B cell (primary cell): ENCODE measurements at regions not wholly inside any gene's neighbourhood (a gene's known extent, or its start where the extent isn't known, plus 50 kb on each side); places are given as distances from the start of the nearest gene placed in this dataset.

Source experiments
- ATAC-seq: fragments of 200-7000 bp; cut with Tn5 transposase; one replicate; pipeline ENCODE4 v1.10.0; 2021; ENCODE audit warnings: low read depth, mild to moderate bottlenecking, moderate number of reproducible peaks, moderate library complexity
- CTCF ChIA-PET: fragments of 350-600 bp; sonication (Branson Sonifier 250); formaldehyde crosslinking; loops from one replicate; lab custom pipeline; 2021; ENCODE audit warnings: antibody characterized with exemption, inconsistent platforms; lab: Charles Lee
- POLR2A ChIA-PET: fragments of 350-600 bp; sonication (Branson Sonifier 250); formaldehyde crosslinking; loops from one replicate; lab custom pipeline; 2021; ENCODE audit warnings: antibody characterized with exemption; lab: Charles Lee
- DNase-seq: peaks from one replicate; pipeline ENCODE4 v3.0.0; 2013
- H2AFZ ChIP-seq: 2 replicates; pipeline ENCODE4 v1.6.1; 2012; ENCODE audit warnings: mild to moderate bottlenecking, low read depth, low read length; ENCODE audit not compliant: insufficient read depth, poor library complexity, severe bottlenecking
- H3K27ac ChIP-seq, 2 donors: 1 replicate in 1 of 2; 2 replicates in 1 of 2; pipeline ENCODE4 v1.5.1; 2012 to 2013; ENCODE audit warnings: low read length in 2 of 2, mild to moderate bottlenecking in 2 of 2, moderate library complexity in 1 of 2
- H3K27me3 ChIP-seq, 4 experiments: fragments of 200-600 bp in 1 of 4; sonication (generic) in 1 of 4; replicated peaks in 1 of 4; 1 replicate in 2 of 4; 2 replicates in 2 of 4; pipeline versions ENCODE4 v1.6.1 to v1.7.0; 2013 to 2016; ENCODE audit warnings: low read length in 3 of 4, mild to moderate bottlenecking in 2 of 4, mixed read lengths in 1 of 4, moderate library complexity in 1 of 4; ENCODE audit not compliant: insufficient read depth in 4 of 4, control insufficient read depth in 3 of 4; ENCODE audit errors: control extremely low read depth in 1 of 4
- H3K36me3 ChIP-seq, 2 experiments: replicated peaks in 1 of 2; 1 replicate in 1 of 2; 2 replicates in 1 of 2; pipeline versions ENCODE4 v1.6.1 to v1.7.1; 2013; ENCODE audit warnings: low read length in 1 of 2; ENCODE audit not compliant: insufficient read depth in 2 of 2, control insufficient read depth in 1 of 2; ENCODE audit errors: control extremely low read depth in 1 of 2, extremely low read depth in 1 of 2
- H3K4me1 ChIP-seq, 2 donors: fragments of 200-600 bp in 1 of 2; sonication (generic) in 1 of 2; 1 replicate in 1 of 2; 2 replicates in 1 of 2; pipeline versions ENCODE4 v1.5.1 to v1.6.1; 2013 to 2017; ENCODE audit warnings: low read length in 2 of 2; ENCODE audit not compliant: control insufficient read depth in 2 of 2, insufficient read depth in 2 of 2
- H3K4me2 ChIP-seq: replicated peaks from 2 replicates; pipeline ENCODE3; 2012; ENCODE audit warnings: mild to moderate bottlenecking, low read depth, low read length; ENCODE audit not compliant: poor library complexity, severe bottlenecking
- H3K4me3 ChIP-seq, 5 experiments: fragments of 200-600 bp in 1 of 5; sonication (generic) in 1 of 5; 1 replicate in 3 of 5; 2 replicates in 2 of 5; pipeline versions ENCODE4 v1.5.1 to v1.7.0; 2011 to 2016; ENCODE audit warnings: low read length in 4 of 5, mild to moderate bottlenecking in 4 of 5, low read depth in 2 of 5, control low read depth in 1 of 5, moderate library complexity in 1 of 5; ENCODE audit not compliant: insufficient read depth in 1 of 5; ENCODE audit errors: control extremely low read depth in 1 of 5, extremely low read depth in 1 of 5
- H3K79me2 ChIP-seq: fragments of 200-600 bp; sonication (generic); one replicate; pipeline ENCODE4 v1.6.0; 2016; ENCODE audit warnings: low read length; ENCODE audit not compliant: control insufficient read depth, insufficient read depth
- H3K9ac ChIP-seq: fragments of 200-600 bp; sonication (generic); 2 replicates; pipeline ENCODE4 v1.6.1; 2017; ENCODE audit warnings: mild to moderate bottlenecking, low read length, moderate library complexity
- H3K9me3 ChIP-seq, 3 donors: one replicate each; pipeline versions ENCODE4 v1.6.1 to v1.7.1; 2013; ENCODE audit warnings: low read length in 2 of 3; ENCODE audit not compliant: control insufficient read depth in 2 of 3, insufficient read depth in 1 of 3; ENCODE audit errors: control extremely low read depth in 1 of 3
- H4K20me1 ChIP-seq: 2 replicates; pipeline ENCODE4 v1.6.0; 2012; ENCODE audit warnings: mild to moderate bottlenecking, low read length; ENCODE audit not compliant: insufficient read depth, control insufficient read depth, poor library complexity, severe bottlenecking
- H3K27ac Mint-ChIP-seq: one replicate; pipeline ENCODE4 v1.8.0; 2021; ENCODE audit warnings: mixed read lengths
- H3K27me3 Mint-ChIP-seq: one replicate; pipeline ENCODE4 v1.8.0; 2021; ENCODE audit warnings: mixed read lengths
- H3K4me1 Mint-ChIP-seq: one replicate; pipeline ENCODE4 v1.8.0; 2021; ENCODE audit warnings: mixed read lengths
- H3K4me3 Mint-ChIP-seq: one replicate; pipeline ENCODE4 v1.8.0; 2021; ENCODE audit warnings: mixed read lengths
- H3K9me3 Mint-ChIP-seq: one replicate; pipeline ENCODE4 v1.8.0; 2022; ENCODE audit warnings: mixed read lengths; ENCODE audit not compliant: insufficient read depth
- CTCF ChIP-seq: fragments of 200-600 bp; IDR thresholded peaks from one replicate; pipeline ENCODE4 v1.8.0; 2022; ENCODE audit warnings: antibody characterized with exemption, mild to moderate bottlenecking
- EZH2 ChIP-seq: IDR thresholded peaks from 2 replicates; pipeline ENCODE4 v1.6.1; 2012; ENCODE audit warnings: borderline replicate concordance, low read depth, mild to moderate bottlenecking, moderate library complexity, low read length; ENCODE audit not compliant: insufficient read depth, poor library complexity, severe bottlenecking
- WGBS: methylation state at CpG from one replicate; pipeline ENCODE4 v1.1.5; 2013; ENCODE audit warnings: missing lambda C conversion rate; ENCODE audit not compliant: insufficient coverage; 5-methylcytosine and 5-hydroxymethylcytosine counted together
- intact Hi-C: fragments of 100-400 bp; cut with micrococcal nuclease; formaldehyde crosslinking; loops from one replicate; pipeline ENCODE4 v1.10.0; 2022

GRCh38 chr11:92384358-92384757 lies 159.7 kb downstream of the FAT3 start:
- no peak overlapping the region for H3K4me2 ChIP-seq
- no peak overlapping the region for H2AFZ ChIP-seq
- TF ChIP-seq EZH2 = no peak
- TF ChIP-seq CTCF = no peak
- no peaks in the 10 kb centered on the region for H3K4me1 ChIP-seq
- Mint-ChIP-seq H3K4me3 (no peak overlapping the region), H3K9me3 (no peaks in the 10 kb centered on the region), H3K4me1 (no peaks in the 10 kb centered on the region), H3K27me3 (no peaks in the 10 kb centered on the region), H3K27ac (no peak overlapping the region)
- no peak overlapping the region for H3K27ac ChIP-seq
- intact Hi-C loops = no loop called here
- DNase-seq (no peak), ATAC-seq (no peak)
- no peak overlapping the region for H3K4me3 ChIP-seq
- H3K9me3 ChIP-seq = no peaks in the 10 kb centered on the region
- H3K79me2 ChIP-seq = no peaks in the 10 kb centered on the region
- no peaks in the 10 kb centered on the region for H4K20me1 ChIP-seq
- H3K27me3 ChIP-seq = no peaks in the 10 kb centered on the region
- ChIA-PET CTCF (no interaction called here), POLR2A (no interaction called here)
- no peak overlapping the region for H3K9ac ChIP-seq
- WGBS = no CpG with 5 or more reads among the region's 2 CpGs
- no peaks in the 10 kb centered on the region for H3K36me3 ChIP-seq

- Mint-ChIP-seq H3K9me3 (no peaks in the 10 kb centered on the region), H3K4me1 (no peaks in the 10 kb centered on the region), H3K27ac (no peak overlapping the region), H3K27me3 (no peaks in the 10 kb centered on the region), H3K4me3 (no peak overlapping the region)
- Histone ChIP-seq H3K4me3 (no peak overlapping the region), H3K27ac (no peak overlapping the region), H3K9ac (no peak overlapping the region), H3K4me2 (no peak overlapping the region), H3K4me1 (no peaks in the 10 kb centered on the region), H3K27me3 (no peaks in the 10 kb centered on the region), H3K9me3 (no peaks in the 10 kb centered on the region), H3K36me3 (no peaks in the 10 kb centered on the region), H2AFZ (no peak overlapping the region), H3K79me2 (no peaks in the 10 kb centered on the region), H4K20me1 (no peaks in the 10 kb centered on the region)
- no peak for TF ChIP-seq CTCF
- TF ChIP-seq EZH2 = no peak
- ATAC-seq = no peak
- POLR2A ChIA-PET = no interaction called here
- CTCF ChIA-PET = no interaction called here
- intact Hi-C loops = no loop called here
- no peak for DNase-seq
- WGBS = 100% methylated on average over 1 of the region's 2 CpGs
These were observed 160.2 kb downstream of the FAT3 start for GRCh38 chr11:92384802-92385201.
